HS-5 (cell line): ENCODE measurements at regions not wholly inside any gene's neighbourhood (a gene's known extent, or its start where the extent isn't known, plus 50 kb on each side); places are given as distances from the start of the nearest gene placed in this dataset.

Experiments
- DNase-seq: peaks from one replicate; pipeline ENCODE4 v3.0.0-alpha.2; 2012; ENCODE audit warnings: low read depth

DNA sequence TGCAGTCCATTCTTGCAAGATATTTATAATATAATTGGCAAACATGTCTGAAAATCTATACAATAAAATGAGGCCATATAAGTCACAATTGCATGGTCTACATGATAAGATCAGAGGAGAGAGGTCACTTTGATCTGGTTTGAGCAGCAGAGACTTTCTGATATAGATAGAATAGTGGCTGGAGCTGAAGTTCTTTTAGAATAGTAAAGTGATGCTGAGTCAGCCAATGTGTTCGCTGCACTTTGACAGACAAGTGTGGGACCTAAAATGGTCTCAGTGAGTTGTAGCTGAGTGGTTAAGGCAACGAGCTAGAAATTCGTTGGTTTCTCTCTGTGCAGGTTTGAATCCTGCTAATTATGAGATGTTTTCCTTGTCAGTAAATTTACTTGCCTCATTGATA, 257.0 kb upstream of the C11orf87 start:
- DNase-seq, result no peak

DNA sequence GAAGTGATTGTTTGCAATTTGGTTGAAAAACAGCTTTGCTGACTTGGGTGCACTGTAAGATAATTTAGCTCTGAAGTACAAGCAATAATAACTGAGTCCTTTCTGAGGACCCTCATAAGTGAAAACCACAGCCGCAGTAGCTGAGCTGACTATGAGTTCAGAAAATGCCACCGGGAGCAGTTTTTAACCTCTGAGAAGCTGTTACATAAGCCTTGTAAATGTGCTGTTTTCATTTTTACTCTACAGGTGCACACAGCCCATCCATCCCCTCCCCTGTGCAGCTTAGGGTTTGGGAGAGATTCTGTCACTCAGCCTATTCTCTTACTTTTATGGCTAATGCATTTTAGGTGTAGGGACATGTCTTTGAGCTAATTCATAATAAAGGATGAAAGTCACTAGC, 255.5 kb upstream of the C11orf87 start:
- DNase-seq, result no peak

DNA sequence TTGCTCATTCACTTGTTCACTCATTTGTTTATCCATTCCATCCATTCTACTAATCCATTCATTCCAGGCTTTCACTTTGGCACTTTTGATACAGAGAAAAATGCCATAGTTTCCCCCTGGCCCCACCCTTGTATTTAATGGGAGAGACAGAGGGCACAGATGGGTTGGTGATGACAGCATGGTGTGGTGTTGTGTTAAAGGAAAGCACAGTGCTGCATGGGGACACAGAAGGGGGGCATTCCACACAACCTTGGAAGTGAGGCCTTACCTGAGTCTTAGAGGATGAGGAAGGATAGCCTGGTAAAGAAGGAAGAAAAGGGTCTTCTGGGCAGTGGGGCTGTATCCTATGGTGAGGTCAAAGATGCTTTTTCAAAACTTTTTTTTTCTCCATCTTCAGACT, 248.5 kb upstream of the C11orf87 start:
- no peak for DNase-seq

DNA sequence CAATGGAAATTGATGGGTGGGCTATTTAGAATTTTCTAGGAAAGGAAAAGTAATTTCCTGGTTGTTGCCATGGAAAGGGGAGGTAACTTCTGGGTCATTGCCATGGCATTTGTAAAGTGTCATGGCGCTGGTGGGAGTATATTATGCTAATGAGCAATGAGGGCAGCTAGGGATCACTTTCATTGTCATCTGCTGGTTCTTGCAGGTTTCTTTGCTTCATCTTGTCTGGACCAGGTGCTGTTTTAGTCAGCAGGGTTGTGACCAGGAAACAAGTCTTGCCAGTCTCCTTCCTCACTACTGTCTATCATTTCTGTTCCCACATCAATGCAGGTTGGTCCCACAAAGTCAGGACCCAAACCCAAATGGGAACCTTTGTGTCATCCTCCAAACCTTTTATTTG, 237.6 kb upstream of the C11orf87 start:
- no peak for DNase-seq

DNA sequence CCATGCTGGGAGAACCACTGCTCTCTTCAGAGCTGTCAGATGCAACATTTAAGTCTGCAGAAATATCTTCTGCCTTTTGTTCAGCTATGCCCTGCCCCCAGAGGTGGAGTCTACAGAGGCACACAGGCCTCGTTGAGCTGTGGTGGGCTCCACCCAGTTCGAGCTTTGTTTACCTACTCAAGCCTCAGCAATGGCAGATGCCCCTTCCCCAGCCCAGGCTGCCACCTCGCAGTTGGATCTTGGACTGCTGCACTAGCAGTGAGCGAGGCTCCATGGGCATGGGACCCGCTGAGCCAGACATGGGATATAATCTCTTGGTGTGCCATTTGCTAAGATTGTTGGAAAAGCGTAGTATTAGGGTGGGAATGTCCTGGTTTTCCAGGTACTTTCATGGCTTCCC, 229.1 kb upstream of the C11orf87 start:
- DNase-seq, result no peak

DNA sequence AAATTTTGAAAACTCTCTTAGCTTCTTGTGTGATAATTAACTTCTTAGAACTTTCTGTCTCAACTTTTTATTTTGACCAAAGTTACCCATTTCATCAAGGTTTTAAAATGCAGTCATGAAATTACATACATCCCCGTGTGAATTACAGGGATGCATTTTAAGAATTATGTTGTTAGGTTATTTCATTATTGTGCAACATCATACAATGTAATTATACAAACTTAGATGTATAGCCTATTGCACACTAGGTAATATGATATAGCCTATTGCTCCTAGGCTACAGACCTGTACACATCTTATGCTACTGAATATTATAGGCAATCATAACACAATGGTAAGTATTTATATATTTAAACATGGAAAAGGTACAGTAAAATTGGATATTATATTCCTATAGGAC, 228.1 kb upstream of the C11orf87 start:
- DNase-seq, result no peak

DNA sequence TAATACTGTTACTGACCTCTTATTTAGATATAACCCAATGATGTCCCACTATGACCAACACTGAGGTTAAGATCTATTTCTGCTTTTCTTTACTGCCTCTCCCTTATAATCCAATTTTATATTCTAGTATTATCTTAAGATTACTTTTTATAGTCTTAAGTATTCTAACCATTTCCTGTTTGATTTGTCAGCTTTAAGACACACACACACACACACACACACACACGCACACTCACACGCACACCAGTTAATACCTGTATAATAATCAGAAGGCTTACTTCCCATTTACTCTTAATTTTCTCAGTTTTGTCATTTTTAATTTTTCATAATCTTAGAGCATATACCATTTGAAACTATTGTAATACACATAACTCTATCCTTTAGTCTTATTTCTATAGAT, 226.0 kb upstream of the C11orf87 start:
- no peak for DNase-seq

DNA sequence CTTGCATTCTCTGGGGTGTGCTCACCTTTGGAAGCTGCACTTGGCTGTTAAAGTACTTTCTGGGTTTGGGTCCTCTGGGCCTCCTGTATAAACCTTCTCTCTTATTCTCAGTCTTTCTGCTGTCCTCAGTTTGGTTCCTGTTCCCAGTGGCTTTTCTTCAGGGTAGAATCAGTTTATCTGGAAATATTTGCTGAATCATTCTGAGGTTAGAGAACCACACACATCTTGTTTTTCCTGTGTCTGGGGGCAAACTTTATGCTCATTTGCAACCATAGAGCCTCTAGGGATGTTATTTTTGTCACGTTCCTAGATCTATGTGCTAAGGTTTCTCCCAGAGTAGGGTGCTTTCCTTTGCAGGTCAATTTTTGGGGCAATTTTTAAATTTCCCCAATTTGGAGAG, 224.3 kb upstream of the C11orf87 start:
- no peak for DNase-seq

DNA sequence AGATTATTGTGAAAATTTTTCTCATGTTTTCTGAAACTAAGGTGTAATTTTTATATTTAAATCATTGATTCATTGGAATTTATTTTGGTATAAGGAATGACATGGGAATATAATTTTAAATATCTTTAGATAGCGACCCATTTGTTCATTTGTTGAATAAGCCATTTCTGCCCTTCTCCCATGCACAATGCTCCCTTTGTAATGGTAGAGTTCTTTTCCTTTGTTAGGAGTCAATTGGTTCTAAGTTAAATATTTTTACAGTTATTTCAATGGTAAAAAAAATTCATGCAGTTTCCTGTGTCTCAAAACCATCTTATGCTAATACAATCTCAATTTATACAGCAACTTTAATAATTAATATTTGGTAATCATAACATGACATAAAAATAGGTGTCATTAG, 218.8 kb upstream of the C11orf87 start:
- no peak for DNase-seq

DNA sequence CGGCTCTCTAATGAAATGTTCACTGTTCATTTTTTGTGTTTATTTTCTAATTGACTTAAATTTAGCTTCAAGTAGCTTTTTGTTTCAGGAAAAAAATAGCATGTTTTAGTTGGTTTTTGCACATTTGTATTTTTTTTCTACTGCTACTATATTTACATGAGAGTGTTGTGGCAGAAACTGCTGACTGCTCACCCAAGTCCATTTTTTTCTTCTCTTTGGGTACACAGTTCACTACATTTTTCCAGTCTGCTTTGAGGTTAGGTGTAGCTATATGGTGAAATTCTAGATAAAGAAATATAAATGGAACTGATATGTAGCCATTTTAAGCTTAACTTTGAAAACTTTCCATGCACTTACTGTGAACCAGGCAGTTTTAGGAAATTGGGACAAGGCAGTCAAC, 216.7 kb upstream of the C11orf87 start:
- no peak for DNase-seq

DNA sequence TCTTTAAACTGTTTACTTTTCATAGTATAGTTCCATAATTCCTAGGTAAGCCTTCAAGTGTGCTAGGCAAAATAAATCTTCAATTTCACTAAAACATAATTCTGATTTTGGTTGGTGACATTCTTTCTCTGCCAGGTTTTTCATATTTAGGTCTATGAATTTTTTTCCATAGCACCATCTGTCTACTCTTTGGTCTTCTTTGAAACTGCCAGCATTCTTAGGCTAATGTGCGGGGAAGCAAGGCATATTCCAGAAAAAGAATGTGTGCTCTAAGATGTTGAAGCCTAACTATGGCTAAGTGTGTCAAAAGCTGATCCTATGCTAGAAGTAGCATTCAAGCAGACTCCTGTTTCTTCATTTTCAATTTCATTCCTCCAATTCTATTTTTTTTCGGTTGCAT, 213.9 kb upstream of the C11orf87 start:
- DNase-seq, result no peak

DNA sequence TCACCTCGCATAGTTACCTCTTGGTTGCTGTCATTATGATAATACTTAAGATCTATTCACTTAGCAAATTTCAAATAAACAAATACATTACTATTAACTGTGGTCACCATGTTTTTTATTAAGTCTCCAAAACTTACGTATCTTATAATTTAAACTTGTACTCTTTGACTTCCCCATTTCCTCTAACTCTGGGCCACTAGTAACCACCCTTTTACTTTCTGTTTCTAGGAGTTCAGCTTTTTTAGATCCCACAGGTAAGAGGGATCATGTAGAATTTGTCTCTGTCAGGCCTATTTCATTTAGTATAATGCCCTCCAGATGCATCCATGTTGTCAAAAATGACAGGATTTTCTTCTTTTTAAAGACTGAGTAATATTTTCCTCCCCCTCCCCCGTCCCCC, 212.4 kb upstream of the C11orf87 start:
- DNase-seq, result no peak

DNA sequence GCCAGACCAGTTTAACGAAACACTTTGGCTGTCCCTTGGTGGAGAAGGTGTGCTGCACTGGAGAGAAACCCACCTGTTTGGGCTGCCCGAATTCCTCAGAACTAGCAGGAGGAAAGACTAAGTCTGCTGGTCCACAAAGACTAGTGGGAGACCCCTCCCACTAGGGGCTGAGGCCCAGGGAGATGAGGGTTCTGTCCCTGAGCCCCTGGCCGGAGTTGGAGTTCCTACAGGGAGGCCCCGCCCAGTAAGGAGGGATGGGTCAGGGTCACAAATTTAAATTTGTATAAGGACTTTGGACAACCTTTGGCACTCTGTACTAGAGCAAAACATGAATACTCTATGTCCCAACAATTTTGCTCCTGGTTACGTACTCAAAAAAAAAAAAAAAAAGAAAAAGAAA, 200.8 kb upstream of the C11orf87 start:
- no peak for DNase-seq

DNA sequence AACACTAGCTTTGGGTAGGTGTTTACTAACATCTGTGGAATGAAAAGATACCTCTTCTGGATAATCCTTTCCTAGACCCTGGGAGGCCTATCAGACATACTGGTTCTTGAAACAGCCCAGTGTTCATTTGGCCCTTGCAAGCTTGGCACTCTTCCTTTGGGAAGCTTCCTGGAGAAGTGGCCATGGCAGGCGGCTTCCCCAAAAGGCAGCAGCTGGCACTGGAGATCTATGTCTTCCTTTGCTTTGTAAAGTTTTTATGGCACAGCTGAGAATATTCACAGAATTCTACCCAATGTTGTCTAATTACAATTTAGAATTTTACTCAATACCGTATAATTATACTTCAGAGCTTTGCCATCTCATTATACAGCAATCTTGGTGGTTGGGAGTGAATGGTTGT, 199.2 kb upstream of the C11orf87 start:
- DNase-seq, result no peak

DNA sequence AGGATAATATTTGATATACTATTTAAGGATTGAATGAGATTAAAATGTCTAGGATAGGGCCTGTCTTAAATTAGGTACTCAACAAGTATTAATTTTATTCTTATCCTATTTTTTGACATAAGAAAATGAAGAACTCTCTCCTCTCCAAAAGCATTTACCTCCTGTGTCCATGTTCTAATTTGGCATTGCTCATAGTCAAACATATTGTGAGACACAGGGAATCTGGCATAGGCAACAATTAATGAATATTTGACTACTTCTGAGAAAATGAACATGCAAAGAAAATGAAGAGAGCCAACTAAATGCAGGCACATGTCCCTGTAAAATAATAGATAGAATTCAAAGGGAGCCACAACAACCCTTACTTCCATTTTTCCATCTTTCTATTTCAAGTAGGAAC, 198.5 kb upstream of the C11orf87 start:
- no peak for DNase-seq

DNA sequence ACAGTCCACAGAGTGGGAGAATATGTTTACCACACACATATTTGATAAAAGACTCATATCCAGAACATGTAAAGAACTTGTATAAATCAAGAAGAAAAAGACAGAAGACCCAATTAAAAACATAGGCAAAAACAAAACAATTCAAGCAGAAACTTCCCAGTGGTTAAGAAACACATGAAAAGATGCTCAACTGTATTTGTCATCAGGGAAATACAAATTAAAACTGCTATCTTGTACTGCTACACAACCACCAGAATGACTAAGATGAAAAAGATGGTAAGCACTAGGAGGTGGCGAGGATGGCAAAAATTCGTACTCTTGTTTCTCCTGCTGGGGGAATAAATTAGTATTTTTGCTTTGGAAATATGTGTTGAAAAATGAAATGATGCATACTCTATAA, 192.3 kb upstream of the C11orf87 start:
- no peak for DNase-seq

DNA sequence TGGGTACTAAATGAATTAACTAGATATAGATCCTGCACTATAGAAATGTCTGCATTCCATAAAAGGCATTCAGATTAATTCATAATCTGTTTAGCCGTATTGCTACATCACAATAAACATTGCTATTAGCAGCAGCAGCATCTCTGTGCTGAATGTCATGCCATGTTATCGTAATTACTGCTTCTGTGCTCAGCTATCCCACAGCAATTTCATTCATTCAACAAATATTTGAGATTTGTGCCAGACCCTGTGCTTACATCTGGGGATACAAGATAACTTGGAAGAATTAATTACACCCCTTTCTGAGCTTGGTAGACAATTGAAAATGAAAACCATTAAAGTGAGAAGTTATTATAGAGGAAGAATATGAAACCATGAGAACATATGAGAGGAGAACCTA, 185.8 kb upstream of the C11orf87 start:
- no peak for DNase-seq

DNA sequence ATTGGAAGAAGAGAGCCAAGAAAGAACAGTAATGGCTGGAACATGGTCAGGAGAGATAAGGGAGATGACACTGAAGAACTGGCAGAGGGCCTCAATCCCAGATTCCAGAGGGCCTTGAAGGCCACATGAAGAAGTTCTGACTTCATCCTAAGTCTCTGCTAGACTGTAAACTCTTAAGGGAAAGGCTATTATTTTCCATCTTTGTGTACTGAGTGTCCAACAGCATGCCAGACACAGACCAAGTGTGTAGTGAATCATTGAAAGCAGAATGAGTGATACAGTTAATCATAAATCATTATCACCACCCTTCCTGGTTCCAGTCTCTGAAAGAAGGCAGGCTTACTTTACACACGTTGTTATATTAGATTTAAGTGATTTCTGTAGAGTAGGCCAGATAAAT, 185.3 kb upstream of the C11orf87 start:
- no peak for DNase-seq

DNA sequence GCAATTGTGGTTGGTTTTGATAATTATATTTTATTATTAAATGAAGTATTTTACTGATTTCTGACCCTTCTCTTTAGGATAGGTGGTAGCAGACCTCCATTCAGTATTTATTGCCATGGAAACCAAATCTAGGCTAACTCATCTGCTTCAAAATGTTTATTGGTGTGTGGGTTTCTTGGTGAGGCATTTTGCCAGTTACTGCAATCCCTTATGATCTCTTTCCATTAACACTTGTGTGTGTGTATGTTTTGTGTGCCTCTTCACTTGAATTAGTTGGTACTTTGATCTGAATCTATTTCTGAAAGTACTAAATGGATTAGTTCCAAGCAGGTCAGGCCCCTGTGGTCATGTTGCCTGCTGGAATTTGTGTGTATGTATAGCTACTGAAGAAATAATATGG, 184.4 kb upstream of the C11orf87 start:
- no peak for DNase-seq

DNA sequence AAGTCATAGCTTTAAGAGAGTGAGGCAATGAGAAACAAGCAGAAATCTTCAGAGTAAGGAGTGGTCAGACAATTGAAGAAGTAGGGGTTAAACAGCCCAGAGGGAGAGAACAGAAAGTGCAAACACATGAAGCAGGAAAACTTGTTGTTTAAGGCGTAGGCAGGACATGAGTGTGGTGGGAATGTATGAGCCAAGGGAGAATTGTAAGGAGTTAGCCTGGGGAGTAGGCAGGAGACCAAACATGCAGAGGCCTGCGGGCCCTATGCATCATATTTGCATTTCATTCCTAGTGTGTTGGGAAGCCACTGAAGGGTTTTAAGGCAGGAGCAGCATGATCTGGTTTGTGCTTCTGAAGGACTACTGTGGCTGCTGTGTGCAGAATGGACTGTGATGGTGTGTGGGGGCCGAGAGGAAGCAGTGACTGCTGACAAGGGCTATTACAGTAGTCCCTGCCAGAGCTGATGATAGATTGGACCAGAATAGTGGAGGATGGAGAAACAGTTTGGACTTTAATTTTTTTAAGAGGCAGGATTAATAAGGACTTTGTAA, 179.9 kb upstream of the C11orf87 start:
- no peak for DNase-seq

DNA sequence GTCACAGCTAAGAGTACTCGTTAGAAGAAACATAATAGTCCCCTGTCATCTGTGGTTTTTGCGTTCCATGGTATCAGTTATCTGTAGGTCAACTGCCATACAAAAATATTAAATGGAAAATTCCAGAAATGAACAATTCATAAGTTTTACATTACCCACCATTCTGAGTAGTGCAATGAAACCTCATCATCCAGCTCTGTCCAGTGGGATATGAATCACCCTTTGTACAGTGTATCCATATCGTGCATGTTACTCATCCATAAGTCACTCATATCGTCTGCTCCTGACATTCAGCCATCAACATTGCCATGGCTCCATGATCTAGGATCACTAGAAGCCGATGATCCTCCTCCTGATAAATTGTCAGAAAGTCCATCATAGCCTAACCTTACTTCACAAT, 174.9 kb upstream of the C11orf87 start:
- DNase-seq, result peak; percentile 64

DNA sequence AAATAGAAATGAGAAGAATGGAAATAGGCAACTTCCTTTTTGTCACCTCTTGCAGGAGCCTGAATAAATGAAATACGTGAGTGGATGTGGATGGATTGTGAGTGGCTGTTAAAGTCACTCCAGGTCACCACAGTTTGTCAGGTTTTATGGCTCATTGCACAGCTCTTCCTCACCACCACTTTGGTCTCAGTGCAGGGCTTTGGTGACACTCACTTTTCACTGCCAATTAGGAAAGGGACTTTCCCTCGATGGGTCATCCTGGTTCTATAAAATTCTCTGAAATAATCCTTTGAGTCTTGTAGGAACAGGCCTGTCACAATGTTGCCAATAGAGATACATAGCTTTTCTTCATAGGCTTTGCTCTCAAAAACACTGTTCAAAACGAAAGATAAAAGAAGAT, 172.4 kb upstream of the C11orf87 start:
- DNase-seq, result no peak

DNA sequence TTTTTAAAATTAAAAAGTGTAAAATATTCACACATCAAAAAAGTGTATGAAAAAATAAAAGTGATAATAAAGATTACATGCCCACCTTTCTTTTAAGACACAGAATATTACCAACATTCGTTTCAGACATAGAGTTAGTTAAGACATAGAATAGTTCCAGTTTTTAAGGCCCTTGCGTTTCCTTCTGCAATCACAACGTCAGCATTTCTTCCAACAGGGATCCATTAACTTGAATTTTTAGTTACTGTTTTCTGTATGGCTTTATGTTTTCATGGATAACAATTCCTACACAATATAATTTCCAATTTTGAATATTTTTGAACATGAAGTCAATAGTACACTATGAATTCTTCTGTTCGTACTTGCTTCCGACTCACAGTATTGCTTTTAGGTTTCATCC, 170.8 kb upstream of the C11orf87 start:
- no peak for DNase-seq

DNA sequence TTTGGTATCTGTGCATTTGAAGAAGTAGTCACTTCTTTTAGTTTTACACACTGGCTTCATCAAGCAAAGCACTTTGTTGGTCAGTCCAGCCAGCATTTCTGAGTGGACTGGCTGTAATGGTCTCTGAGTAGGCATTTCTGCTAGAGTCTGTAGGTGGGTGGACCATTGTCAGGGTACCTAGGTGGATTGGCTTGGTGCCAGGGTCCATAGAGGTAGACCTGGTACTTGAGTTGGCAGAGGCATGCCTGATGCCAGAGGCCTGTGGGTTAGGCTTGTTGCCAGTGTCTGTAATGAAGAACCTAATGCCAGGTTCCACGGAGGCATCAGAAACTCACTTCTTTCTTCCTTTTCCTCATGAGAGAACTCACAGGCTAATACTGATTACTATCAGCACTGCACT, 157.9 kb upstream of the C11orf87 start:
- DNase-seq, result no peak
